ENCODE measurements at regions not wholly inside any gene's neighbourhood (a gene's known extent, or its start where the extent isn't known, plus 50 kb on each side); places are given as distances from the start of the nearest gene placed in this dataset.
A peak's percentile ranks its signal among the peaks of the same experiment; 100 is the strongest.
"Not testable (repeated sequence)": the region's sequence is repeated elsewhere in the genome, so short reads cannot be mapped to it uniquely, and the experiment has no call there.

DNA sequence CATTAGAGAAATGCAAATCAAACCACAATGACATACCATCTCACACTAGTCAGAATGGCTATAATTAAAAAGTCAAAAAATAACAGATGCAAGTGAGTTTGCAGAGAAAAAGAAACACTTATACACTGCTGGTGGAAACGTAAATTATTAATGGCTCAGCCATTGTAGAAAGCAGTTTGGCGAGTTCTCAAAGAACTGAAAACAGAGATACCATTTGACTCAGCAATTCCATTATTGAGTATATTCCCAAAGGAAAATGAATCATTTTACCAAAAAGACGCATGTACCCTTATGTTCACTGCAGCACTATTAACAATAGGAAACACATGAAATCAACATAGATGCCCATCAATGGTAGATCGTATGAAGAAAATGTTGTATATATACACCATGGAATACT, 75.0 kb downstream of the NAA11 start:
- no peak overlapping the region for H3K4me3 ChIP-seq (ENCODE audit: low read depth, low read length)
- TF ChIP-seq CTCF (IDR thresholded peaks at IDR 0.05; ENCODE audit: insufficient read depth, low read depth, low read length) = no peak
- DNase-seq (ENCODE audit: low read depth) = no peak

DNA sequence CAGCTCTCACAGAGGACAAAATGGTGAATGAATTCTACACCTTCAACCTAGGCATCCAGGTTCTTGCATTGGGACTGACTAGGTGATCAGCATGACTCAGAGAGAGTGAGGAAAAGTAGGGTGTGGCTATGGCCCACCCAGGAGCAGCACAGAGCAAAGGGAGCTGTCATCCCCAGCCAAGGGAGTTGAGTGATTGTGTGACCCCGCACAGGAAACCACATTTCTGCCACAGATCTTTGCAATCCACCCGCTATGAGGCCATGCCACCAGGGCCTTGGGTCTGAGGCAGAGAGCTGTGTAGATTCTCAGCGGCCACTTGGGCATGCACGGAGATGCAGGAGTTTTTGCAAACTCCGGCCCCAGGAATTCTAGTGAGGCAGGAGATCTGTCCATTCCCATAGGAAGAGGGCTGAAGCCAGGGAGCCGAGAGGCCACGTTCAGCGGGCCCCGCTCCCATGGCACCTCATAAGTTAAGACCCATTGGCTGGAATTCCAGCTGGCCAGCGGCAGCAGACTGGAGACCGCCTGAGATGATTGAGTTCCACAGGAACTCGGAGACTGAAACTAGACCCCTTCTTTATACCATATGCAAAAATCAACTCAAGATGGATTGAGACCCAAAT, 75.9 kb downstream of the NAA11 start:
- no peak overlapping the region for H3K4me3 ChIP-seq (ENCODE audit: low read depth, low read length)
- TF ChIP-seq CTCF (IDR thresholded peaks at IDR 0.05; ENCODE audit: insufficient read depth, low read depth, low read length) = no peak
- DNase-seq (ENCODE audit: low read depth) = no peak

- H3K4me3 ChIP-seq (ENCODE audit: low read depth, low read length) = no peak overlapping the region
- no peak for TF ChIP-seq CTCF (IDR thresholded peaks at IDR 0.05; ENCODE audit: insufficient read depth, low read depth, low read length)
- DNase-seq (ENCODE audit: low read depth) = no peak
Measured at GRCh38 chr4:79248610-79249009, 77.3 kb downstream of the NAA11 start.

GRCh38 chr4:79247695-79248394, 78.0 kb downstream of the NAA11 start:
- DNase-seq (ENCODE audit: low read depth) = no peak
- TF ChIP-seq CTCF (IDR thresholded peaks at IDR 0.05; ENCODE audit: insufficient read depth, low read depth, low read length) = no peak
- H3K4me3 ChIP-seq (ENCODE audit: low read depth, low read length) = no peak overlapping the region

- not testable (repeated sequence) for DNase-seq (ENCODE audit: low read depth); H3K4me3 ChIP-seq (ENCODE audit: low read depth, low read length)
Measured at GRCh38 chr4:79245200-79245940, 80.5 kb downstream of the NAA11 start.

DNA sequence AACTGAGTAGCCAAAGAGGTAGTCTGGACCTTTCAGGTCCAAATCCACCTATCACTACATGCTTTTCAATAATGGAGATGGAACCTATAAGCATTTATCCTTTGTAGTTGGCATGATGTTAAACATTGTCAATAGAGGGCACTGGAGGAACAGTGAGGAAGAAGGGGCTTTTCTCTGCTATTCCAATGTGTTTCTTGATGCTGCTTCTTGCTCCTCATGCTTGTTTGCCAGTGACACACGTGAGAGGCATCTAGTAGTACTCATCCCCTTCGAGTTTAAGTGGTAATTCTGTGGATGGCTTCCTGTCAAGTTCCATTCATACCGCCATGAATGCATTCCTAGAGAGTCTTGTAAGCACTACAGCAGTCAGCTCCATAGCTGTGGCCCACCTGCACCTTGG, 84.0 kb downstream of the NAA11 start:
- no peak overlapping the region for H3K4me3 ChIP-seq (ENCODE audit: low read depth, low read length)
- peak; percentile 40 for DNase-seq (ENCODE audit: low read depth)
- TF ChIP-seq CTCF (IDR thresholded peaks at IDR 0.05; ENCODE audit: insufficient read depth, low read depth, low read length) = peak; percentile 44

GRCh38 chr4:79237851-79238250, 88.0 kb downstream of the NAA11 start:
- no peak for DNase-seq (ENCODE audit: low read depth)
- H3K4me3 ChIP-seq (ENCODE audit: low read depth, low read length) = no peak overlapping the region
- TF ChIP-seq CTCF (IDR thresholded peaks at IDR 0.05; ENCODE audit: insufficient read depth, low read depth, low read length) = no peak

Measured in fibroblast of villous mesenchyme (primary cell).